ENCODE measurements at regions not wholly inside any gene's neighbourhood (a gene's known extent, or its start where the extent isn't known, plus 50 kb on each side); places are given as distances from the start of the nearest gene placed in this dataset.

- TF ChIP-seq POLR2A (IDR thresholded peaks at IDR 0.05) (no peak), CTCF (IDR thresholded peaks at IDR 0.05) (no peak)
Observed at GRCh38 chr2:82282111-82282882, 1977.7 kb upstream of the LRRTM1 start.

All from testis (tissue), 2 donors.